Retinal pigment epithelial cell (primary cell): ENCODE measurements at regions not wholly inside any gene's neighbourhood (a gene's known extent, or its start where the extent isn't known, plus 50 kb on each side); places are given as distances from the start of the nearest gene placed in this dataset.

ENCODE experiments used
- DNase-seq: peaks from one replicate; pipeline ENCODE4 v3.0.0-alpha.2; 2010; ENCODE audit warnings: low read depth
- H3K4me3 ChIP-seq: 2 replicates; pipeline ENCODE4 v1.5.1; 2011; ENCODE audit warnings: mild to moderate bottlenecking, low read length, control low read depth, moderate library complexity
- TF ChIP-seq, protein P1 (sequence below): conservative IDR thresholded peaks from 2 replicates; pipeline ENCODE4 v1.5.1; 2011; ENCODE audit warnings: low read depth, low read length, control low read depth, inconsistent platforms

DNA sequence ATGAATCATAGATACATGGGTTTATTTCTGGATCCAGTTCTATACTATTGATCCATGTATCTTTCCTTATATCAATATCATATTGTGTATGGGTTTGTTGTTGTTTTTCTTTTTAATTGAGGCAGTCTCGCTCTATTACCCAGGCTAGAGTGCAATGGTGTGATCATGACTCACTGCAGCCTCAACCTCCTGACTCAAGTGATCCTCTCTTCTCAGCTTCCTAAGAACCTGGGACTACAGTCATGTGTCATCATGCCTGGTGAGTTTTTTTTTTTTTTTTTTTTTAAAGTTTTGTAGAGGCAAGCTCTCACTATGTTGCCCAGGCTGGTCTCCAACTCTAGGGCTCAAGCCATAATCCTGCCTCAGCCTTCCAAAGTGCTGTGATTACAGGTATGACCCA, 1589.4 kb upstream of the TENM4 start:
- DNase-seq = peak; percentile 13
- no peak overlapping the region for H3K4me3 ChIP-seq
- TF ChIP-seq, protein P1, sequence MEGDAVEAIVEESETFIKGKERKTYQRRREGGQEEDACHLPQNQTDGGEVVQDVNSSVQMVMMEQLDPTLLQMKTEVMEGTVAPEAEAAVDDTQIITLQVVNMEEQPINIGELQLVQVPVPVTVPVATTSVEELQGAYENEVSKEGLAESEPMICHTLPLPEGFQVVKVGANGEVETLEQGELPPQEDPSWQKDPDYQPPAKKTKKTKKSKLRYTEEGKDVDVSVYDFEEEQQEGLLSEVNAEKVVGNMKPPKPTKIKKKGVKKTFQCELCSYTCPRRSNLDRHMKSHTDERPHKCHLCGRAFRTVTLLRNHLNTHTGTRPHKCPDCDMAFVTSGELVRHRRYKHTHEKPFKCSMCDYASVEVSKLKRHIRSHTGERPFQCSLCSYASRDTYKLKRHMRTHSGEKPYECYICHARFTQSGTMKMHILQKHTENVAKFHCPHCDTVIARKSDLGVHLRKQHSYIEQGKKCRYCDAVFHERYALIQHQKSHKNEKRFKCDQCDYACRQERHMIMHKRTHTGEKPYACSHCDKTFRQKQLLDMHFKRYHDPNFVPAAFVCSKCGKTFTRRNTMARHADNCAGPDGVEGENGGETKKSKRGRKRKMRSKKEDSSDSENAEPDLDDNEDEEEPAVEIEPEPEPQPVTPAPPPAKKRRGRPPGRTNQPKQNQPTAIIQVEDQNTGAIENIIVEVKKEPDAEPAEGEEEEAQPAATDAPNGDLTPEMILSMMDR = no peak

DNA sequence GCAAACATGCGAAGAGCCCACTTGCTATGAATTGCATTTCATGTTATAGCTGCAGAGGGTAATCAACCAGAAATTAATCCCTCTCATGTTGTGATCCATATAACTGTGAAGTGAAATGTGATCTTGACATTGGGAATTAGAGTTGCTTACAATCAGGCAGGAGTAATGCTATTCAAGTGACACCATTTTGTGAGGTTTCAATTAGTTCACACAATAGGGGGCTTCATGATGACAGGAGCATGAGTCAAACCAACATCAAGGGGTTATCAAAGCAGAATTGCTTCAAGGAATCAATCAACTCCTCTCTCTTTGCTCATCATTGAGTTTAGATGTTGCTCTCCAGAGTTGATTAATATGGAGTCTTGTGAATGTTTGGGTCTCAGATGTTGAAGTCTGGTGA, 1585.2 kb upstream of the TENM4 start:
- TF ChIP-seq, protein P1 = no peak
- no peak for DNase-seq
- H3K4me3 ChIP-seq = no peak overlapping the region

DNA sequence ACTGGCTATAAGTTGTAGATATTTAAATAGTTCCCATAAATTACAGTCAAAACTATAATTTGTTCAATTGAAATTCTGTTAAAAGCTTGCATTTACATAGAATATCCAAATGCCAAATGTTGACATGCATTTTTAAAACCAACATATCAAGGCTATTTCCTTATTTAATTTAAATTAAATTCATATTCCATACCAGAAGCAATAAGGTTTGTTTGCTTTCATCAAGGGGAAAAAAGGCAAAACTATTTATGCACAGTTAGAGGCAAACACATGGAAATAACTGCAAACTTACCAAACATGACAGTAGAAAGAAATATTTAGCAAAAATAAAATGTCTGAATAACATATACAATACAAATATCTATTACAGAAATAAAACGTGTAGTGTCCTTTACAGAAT, 1581.2 kb upstream of the TENM4 start:
- no peak overlapping the region for H3K4me3 ChIP-seq
- DNase-seq = no peak
- TF ChIP-seq, protein P1 = no peak

DNA sequence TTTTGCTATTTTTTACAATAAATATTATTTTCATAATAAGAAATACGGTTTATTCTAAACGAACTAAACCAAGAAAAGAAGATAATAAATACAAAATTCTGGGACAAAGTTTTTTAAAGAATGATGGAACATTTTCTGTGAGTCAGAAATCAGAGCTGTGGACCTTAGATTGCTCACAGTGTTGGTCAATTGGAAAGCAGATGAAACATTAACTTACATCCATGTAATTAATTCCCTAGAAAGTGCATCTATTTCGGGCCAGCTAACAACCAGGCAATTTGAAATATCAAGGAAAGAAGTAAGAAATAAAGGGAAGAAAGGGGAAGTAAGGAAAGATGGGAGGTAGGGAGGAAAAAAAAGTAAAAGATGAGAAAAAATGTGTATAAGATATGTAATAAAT, 1569.8 kb upstream of the TENM4 start:
- no peak overlapping the region for H3K4me3 ChIP-seq
- TF ChIP-seq, protein P1 = no peak
- no peak for DNase-seq

DNA sequence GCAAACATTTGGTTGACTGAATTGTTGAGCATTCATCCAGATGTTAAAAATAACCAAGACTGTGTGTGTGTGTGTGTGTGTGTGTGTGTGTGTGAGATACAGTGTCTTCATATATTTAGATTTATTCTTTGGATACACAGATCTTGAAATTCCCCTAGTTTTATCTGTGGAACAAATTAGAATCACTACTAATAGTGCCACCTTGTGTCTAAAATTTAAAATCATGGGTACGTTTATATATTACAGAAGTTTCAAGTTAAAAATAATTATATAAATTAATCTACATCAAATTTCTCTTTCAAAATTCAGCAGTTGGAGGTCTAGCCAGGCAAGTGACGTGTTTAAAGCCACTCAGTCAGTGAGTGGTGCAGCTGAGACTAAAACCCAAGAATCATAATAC, 1566.2 kb upstream of the TENM4 start:
- DNase-seq = no peak
- TF ChIP-seq, protein P1 = peak; percentile 23
- H3K4me3 ChIP-seq = no peak overlapping the region

DNA sequence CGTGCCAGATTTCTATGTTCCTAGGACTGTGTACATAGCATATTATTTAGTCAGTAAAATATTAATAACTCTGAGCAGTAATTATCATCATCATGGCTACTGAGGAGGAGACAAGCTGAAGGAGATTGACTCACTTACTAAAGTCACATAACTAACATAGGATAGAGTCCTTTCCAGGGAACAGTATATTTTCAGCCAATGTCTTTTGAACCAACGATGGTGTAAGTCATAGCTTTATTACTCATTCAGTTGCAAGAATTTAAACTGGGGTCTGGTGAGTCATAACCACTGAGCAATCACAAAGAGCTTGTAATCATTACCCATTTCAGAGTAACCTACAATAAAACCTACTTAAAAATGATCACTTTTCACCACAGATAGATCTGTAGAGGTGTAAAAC, 1564.8 kb upstream of the TENM4 start:
- DNase-seq = peak; percentile 63
- TF ChIP-seq, protein P1 = no peak
- no peak overlapping the region for H3K4me3 ChIP-seq

DNA sequence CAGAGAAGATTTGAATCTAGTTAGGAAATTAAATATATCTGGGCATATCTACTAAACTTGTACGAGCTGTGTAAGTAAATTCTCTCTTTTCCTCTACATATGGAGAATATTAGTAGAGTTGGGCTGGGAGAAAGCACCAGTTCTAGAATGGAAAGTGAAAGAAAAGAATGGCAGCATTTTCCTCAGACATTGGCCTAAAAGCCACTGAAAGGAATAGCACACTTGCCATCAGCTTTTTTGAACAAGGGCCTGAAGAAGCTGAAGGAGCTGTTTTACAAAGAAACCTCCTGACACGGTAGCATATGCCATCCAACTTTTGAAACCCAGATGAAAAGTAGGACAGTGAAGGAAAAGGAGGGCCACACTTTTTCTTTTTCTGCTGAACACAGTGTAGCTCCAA, 1563.7 kb upstream of the TENM4 start:
- H3K4me3 ChIP-seq = no peak overlapping the region
- DNase-seq = no peak
- TF ChIP-seq, protein P1 = no peak
